Fibroblast of pulmonary artery (primary cell): ENCODE measurements at regions not wholly inside any gene's neighbourhood (a gene's known extent, or its start where the extent isn't known, plus 50 kb on each side); places are given as distances from the start of the nearest gene placed in this dataset.

Experiments
- DNase-seq: peaks from one replicate; pipeline ENCODE4 v3.0.0-alpha.2; 2010; ENCODE audit warnings: low read depth
- H3K4me3 ChIP-seq: replicated peaks from 2 replicates; pipeline ENCODE4 v1.5.1; 2011; ENCODE audit warnings: low read depth, mild to moderate bottlenecking, control low read depth, low read length, moderate library complexity
- TF ChIP-seq, protein P1 (sequence below): IDR thresholded peaks from 2 replicates; pipeline ENCODE4 v1.5.1; 2011; ENCODE audit warnings: mild to moderate bottlenecking, control low read depth, low read length, inconsistent platforms; ENCODE audit errors: missing control alignments

DNA sequence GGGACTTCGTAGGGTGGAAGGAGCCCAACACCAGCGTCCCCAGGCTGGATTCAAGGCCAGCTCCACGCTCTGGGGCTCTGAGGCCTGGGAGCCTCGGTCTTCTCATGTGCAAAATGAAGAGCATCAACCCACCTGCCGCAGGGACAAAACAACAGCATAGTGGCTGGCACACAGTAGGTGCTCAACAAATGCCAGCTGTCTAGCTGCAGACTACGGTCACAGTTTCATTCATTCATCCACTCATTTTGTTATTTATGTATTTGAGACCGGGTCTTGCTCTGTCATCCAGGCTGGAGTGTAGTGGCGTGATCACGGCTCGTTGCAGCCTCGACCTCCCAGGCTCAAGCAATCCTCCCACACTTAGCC, 60.7 kb downstream of the CEBPB start:
- DNase-seq, result no peak
- TF ChIP-seq, protein P1, sequence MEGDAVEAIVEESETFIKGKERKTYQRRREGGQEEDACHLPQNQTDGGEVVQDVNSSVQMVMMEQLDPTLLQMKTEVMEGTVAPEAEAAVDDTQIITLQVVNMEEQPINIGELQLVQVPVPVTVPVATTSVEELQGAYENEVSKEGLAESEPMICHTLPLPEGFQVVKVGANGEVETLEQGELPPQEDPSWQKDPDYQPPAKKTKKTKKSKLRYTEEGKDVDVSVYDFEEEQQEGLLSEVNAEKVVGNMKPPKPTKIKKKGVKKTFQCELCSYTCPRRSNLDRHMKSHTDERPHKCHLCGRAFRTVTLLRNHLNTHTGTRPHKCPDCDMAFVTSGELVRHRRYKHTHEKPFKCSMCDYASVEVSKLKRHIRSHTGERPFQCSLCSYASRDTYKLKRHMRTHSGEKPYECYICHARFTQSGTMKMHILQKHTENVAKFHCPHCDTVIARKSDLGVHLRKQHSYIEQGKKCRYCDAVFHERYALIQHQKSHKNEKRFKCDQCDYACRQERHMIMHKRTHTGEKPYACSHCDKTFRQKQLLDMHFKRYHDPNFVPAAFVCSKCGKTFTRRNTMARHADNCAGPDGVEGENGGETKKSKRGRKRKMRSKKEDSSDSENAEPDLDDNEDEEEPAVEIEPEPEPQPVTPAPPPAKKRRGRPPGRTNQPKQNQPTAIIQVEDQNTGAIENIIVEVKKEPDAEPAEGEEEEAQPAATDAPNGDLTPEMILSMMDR, result no peak
- H3K4me3 ChIP-seq, result no peak overlapping the region

GRCh38 chr20:50251992-50252511, 61.4 kb downstream of the CEBPB start:
- no peak for DNase-seq
- no peak overlapping the region for H3K4me3 ChIP-seq
- TF ChIP-seq, protein P1, result no peak

DNA sequence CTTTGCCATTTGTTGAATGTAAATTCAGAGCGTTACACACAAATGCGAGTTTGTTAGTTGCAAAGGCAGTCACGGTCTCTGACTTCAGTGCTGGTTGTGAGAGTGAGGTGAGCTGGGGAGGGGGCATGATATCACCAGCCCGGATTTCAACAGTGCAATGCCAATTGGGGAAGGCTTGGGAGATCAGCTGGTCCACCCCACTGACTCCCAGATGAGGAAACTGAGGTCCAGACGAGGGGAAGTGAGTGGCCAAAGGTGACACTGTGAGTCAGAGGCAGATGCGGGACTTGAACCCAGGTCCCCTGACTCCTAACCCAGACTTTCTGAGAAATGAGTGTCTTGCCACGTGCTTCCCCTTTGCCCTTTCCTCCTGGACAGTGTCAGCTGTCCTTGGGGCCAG, 62.1 kb downstream of the CEBPB start:
- TF ChIP-seq, protein P1, result no peak
- DNase-seq, result no peak
- no peak overlapping the region for H3K4me3 ChIP-seq

GRCh38 chr20:50253101-50253500, 62.5 kb downstream of the CEBPB start:
- TF ChIP-seq, protein P1, result no peak
- no peak for DNase-seq
- H3K4me3 ChIP-seq, result no peak overlapping the region

GRCh38 chr20:50254466-50255079, 63.9 kb downstream of the CEBPB start:
- TF ChIP-seq, protein P1, result no peak
- DNase-seq, result no peak
- H3K4me3 ChIP-seq, result no peak overlapping the region

GRCh38 chr20:50256577-50256976, 65.9 kb downstream of the CEBPB start:
- no peak for DNase-seq
- no peak overlapping the region for H3K4me3 ChIP-seq
- TF ChIP-seq, protein P1, result no peak

DNA sequence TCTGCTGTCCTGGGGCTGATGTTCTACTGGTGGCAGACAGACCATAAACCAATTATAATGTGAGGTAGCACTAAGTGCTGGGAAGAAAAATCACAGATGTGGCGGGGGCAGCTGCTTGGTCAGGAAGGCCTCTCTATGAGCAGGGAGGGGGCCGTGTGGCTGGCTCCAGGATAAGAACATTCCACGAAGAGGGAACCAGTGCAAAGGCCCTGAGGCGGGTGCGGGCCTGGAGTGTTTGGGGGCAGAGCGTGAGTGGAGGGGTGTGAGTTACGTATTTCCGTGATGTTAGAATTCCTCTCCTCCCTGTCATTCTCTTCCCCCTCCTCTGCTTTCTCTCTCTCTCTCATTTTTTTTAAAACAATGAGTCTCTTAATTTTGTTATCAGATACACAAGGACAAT, 67.2 kb downstream of the CEBPB start:
- H3K4me3 ChIP-seq, result no peak overlapping the region

More for the DNA sequence above, 67.2 kb downstream of the CEBPB start:
- TF ChIP-seq, protein P1, result no peak
- DNase-seq, result no peak
